IMR-90 (cell line): ENCODE measurements at regions not wholly inside any gene's neighbourhood (a gene's known extent, or its start where the extent isn't known, plus 50 kb on each side); places are given as distances from the start of the nearest gene placed in this dataset.

Source experiments
- ATAC-seq: fragments of 200-7000 bp; cut with Tn5 transposase; 2 replicates; pipeline ENCODE4 v1.9.1; 2020; ENCODE audit warnings: low read depth, mild to moderate bottlenecking, moderate library complexity
- BruUV-seq: library from RNA; stranded (reverse); fragments of 400-500 nt; replicated peaks from 2 replicates; lab custom pipeline; 2021; lab: Mats Ljungman, UMichigan
- CTCF ChIA-PET: fragments of 300-600 bp; formaldehyde crosslinking; extraction: SDS; loops from one replicate; lab custom pipeline; 2021; ENCODE audit warnings: antibody characterized with exemption; lab: Yijun Ruan, JAX
- POLR2A ChIA-PET: fragments of 300-600 bp; sonication (Branson Sonifier 250); formaldehyde crosslinking; loops from one replicate; lab custom pipeline; 2022; ENCODE audit warnings: antibody characterized with exemption; ENCODE audit not compliant: unreplicated experiment; lab: Charles Lee
- DNase-seq: peaks from one replicate; pipeline ENCODE4 v3.0.0; 2013
- H2AFZ ChIP-seq: replicated peaks from 2 replicates; pipeline ENCODE3; 2013; ENCODE audit warnings: low read length, mild to moderate bottlenecking; ENCODE audit not compliant: poor library complexity
- H2AK5ac ChIP-seq: 2 replicates; pipeline ENCODE4 v1.6.1; 2013; ENCODE audit warnings: low read depth, low read length, inconsistent platforms
- H2AK9ac ChIP-seq: replicated peaks from 2 replicates; pipeline ENCODE3; 2013; ENCODE audit warnings: mild to moderate bottlenecking, low read depth, low read length, moderate library complexity; ENCODE audit not compliant: poor library complexity
- H2BK120ac ChIP-seq: 2 replicates; pipeline ENCODE4 v1.6.1; 2013; ENCODE audit warnings: low read depth, low read length, inconsistent platforms
- H2BK15ac ChIP-seq: 3 replicates; pipeline ENCODE4 v1.6.1; 2013; ENCODE audit warnings: low read depth, low read length, inconsistent platforms
- H2BK20ac ChIP-seq: 2 replicates; pipeline ENCODE4 v1.6.1; 2013; ENCODE audit warnings: low read depth, mild to moderate bottlenecking, inconsistent platforms, low read length, moderate library complexity
- H2BK5ac ChIP-seq: 2 replicates; pipeline ENCODE4 v1.6.1; 2013; ENCODE audit warnings: mild to moderate bottlenecking, low read depth, low read length, inconsistent platforms; ENCODE audit not compliant: poor library complexity, severe bottlenecking
- H3K14ac ChIP-seq: replicated peaks from 2 replicates; pipeline ENCODE4 v1.6.1; 2013; ENCODE audit warnings: low read depth, low read length, inconsistent platforms
- H3K18ac ChIP-seq: 2 replicates; pipeline ENCODE4 v1.6.1; 2013; ENCODE audit warnings: low read depth, low read length, control low read depth
- H3K23ac ChIP-seq: 2 replicates; pipeline ENCODE4 v1.6.1; 2013; ENCODE audit warnings: low read depth, low read length, inconsistent platforms
- H3K27ac ChIP-seq: 2 replicates; pipeline ENCODE4 v1.5.1; 2013; ENCODE audit warnings: mild to moderate bottlenecking, control low read depth, low read length; ENCODE audit not compliant: insufficient read depth
- H3K27me3 ChIP-seq: 2 replicates; pipeline ENCODE4 v1.6.1; 2013; ENCODE audit warnings: low read length; ENCODE audit not compliant: control insufficient read depth, insufficient read depth
- H3K36me3 ChIP-seq: 2 replicates; pipeline ENCODE4 v1.6.1; 2013; ENCODE audit warnings: low read length, mixed read lengths; ENCODE audit not compliant: control insufficient read depth, insufficient read depth
- H3K4ac ChIP-seq: 2 replicates; pipeline ENCODE4 v1.6.1; 2013; ENCODE audit warnings: low read depth, low read length, inconsistent platforms
- H3K4me1 ChIP-seq: 2 replicates; pipeline ENCODE4 v1.6.1; 2013; ENCODE audit warnings: low read length, mixed read lengths; ENCODE audit not compliant: control insufficient read depth, insufficient read depth
- H3K4me2 ChIP-seq: 2 replicates; pipeline ENCODE4 v1.6.1; 2013; ENCODE audit warnings: low read depth, mild to moderate bottlenecking, control low read depth, low read length, moderate library complexity
- H3K4me3 ChIP-seq: 2 replicates; pipeline ENCODE4 v1.5.1; 2013; ENCODE audit warnings: low read depth, mild to moderate bottlenecking, control low read depth, low read length, moderate library complexity; ENCODE audit not compliant: insufficient read depth
- H3K56ac ChIP-seq: 2 replicates; pipeline ENCODE4 v1.6.1; 2013; ENCODE audit warnings: low read length, inconsistent platforms; ENCODE audit not compliant: insufficient read depth; ENCODE audit errors: extremely low read depth
- H3K79me1 ChIP-seq, 2 experiments: 2 replicates each; pipeline ENCODE4 v1.6.1; 2013; ENCODE audit warnings: low read length in 2 of 2, inconsistent platforms in 1 of 2, low read depth in 1 of 2
- H3K9ac ChIP-seq: 2 replicates; pipeline ENCODE4 v1.6.1; 2013; ENCODE audit warnings: low read depth, low read length, control low read depth
- H3K9me1 ChIP-seq: 2 replicates; pipeline ENCODE4 v1.6.1; 2013; ENCODE audit warnings: low read length, inconsistent platforms; ENCODE audit not compliant: insufficient read depth
- H3K9me3 ChIP-seq: 2 replicates; pipeline ENCODE4 v1.6.1; 2013; ENCODE audit warnings: low read length; ENCODE audit not compliant: control insufficient read depth, insufficient read depth
- H4K20me1 ChIP-seq: 2 replicates; pipeline ENCODE4 v1.6.1; 2013; ENCODE audit warnings: low read length, inconsistent platforms; ENCODE audit not compliant: insufficient read depth
- H4K5ac ChIP-seq: 2 replicates; pipeline ENCODE4 v1.6.1; 2013; ENCODE audit warnings: mild to moderate bottlenecking, low read depth, low read length, control low read depth
- H4K8ac ChIP-seq, 2 experiments: 2 replicates each; pipeline ENCODE4 v1.6.1; 2013; ENCODE audit warnings: low read depth in 2 of 2, low read length in 2 of 2, control low read depth in 1 of 2, inconsistent platforms in 1 of 2
- H4K91ac ChIP-seq: 2 replicates; pipeline ENCODE4 v1.6.1; 2013; ENCODE audit warnings: low read depth, low read length, inconsistent platforms; ENCODE audit not compliant: insufficient read depth
- BHLHE40 ChIP-seq: fragments of 150-350 bp; IDR thresholded peaks from 2 replicates; pipeline ENCODE4 v1.6.1; 2016; ENCODE audit warnings: mild to moderate bottlenecking, low read depth, low read length
- MAZ ChIP-seq: IDR thresholded peaks from 2 replicates; pipeline ENCODE4 v1.6.1; 2012; ENCODE audit warnings: low read depth, mild to moderate bottlenecking, low read length, improper control_type of control experiment, moderate library complexity, borderline replicate concordance
- NFE2L2 ChIP-seq: fragments of 150-350 bp; IDR thresholded peaks from 2 replicates; pipeline ENCODE4 v1.6.1; 2016; ENCODE audit warnings: low read depth, mild to moderate bottlenecking, low read length
- RAD21 ChIP-seq: IDR thresholded peaks from 2 replicates; pipeline ENCODE4 v1.6.1; 2012; ENCODE audit warnings: low read length, improper control_type of control experiment
- SMC3 ChIP-seq: fragments of 150-350 bp; IDR thresholded peaks from 2 replicates; pipeline ENCODE4 v1.6.1; 2016; ENCODE audit warnings: low read depth, mild to moderate bottlenecking, antibody characterized with exemption, low read length, moderate library complexity
- WGBS, 2 experiments: methylation state at CpG; one replicate each; pipeline versions ENCODE4 v1.1.5 to v1.1.7; 2013; ENCODE audit warnings: missing lambda C conversion rate in 2 of 2; ENCODE audit not compliant: insufficient read length in 1 of 2; ENCODE audit errors: extremely low coverage in 2 of 2; 5-methylcytosine and 5-hydroxymethylcytosine counted together
- dilution Hi-C: fragments of 300-500 bp; cut with HindIII; formaldehyde crosslinking; loops from one replicate; pipeline ENCODE4 v1.14.3; 2018; ENCODE audit warnings: low sequenced_read_pairs; ENCODE audit not compliant: unreplicated experiment
- in situ Hi-C: fragments of 300-500 bp; cut with MboI; formaldehyde crosslinking; loops from 3 replicates; pipeline ENCODE4 v1.14.3; 2019; ENCODE audit warnings: low sequenced_read_pairs, inconsistent platforms, mixed read lengths
- intact Hi-C: fragments of 100-400 bp; cut with micrococcal nuclease; formaldehyde crosslinking; loops from 2 replicates; pipeline ENCODE4 v1.10.0; 2022

DNA sequence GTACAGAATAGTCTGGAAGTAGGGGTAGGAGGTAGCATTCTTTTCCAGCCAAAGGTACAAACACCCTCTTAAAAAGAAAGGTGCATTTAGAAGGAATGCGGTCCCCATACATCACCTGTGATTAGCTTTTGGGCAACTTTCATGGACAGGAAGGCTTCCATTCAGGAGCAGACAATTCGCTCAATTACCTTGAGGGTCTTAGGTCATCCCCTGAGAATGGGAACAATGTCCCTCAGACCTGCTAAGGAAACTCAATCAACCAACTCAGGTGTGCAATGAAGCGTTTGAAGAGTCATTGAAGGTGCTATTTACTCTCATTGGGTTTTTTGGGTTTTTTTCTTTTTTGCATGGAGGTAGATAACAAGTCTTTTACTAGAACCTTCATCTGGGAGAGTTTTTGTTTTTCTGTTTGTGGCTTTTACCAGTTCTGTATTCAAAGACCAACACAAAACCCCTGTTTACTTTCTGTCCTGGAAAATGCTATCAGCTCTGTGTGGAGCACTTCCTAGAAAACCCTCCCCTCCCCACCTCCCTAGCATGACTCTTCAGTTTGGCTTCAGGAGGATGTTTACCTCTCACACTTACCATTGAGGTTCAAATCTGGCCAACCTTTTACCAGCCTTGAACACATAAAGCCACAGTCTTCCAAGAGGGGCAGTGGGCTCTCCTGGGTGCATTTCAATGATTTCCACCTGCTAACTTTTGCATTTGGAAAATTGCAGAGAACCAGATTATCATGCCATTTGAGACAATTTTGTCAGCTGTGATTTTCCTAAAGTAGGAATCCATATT lies 271.2 kb upstream of the PRDM1 start:
- Histone ChIP-seq H3K27me3 (no peaks in the 10 kb centered on the region), H3K4me1 (peaks cover 6% of the 10 kb centered on the region; the same call in 1 of the 2 replicates), H3K4ac (no peak overlapping the region), H4K5ac (no peak overlapping the region), H4K91ac (no peak overlapping the region), H3K9me1 (peaks cover 3% of the 10 kb centered on the region; the same call in 1 of the 2 replicates), H4K8ac (no peak overlapping the region), H3K14ac (no peak overlapping the region), H2BK5ac (no peak overlapping the region), H3K9me3 (no peaks in the 10 kb centered on the region), H3K79me1 (no peaks in the 10 kb centered on the region), H2AFZ (no peak overlapping the region), H3K27ac (no peak overlapping the region), H3K4me2 (no peak overlapping the region), H2BK120ac (no peak overlapping the region), H3K56ac (no peak overlapping the region), H3K36me3 (no peaks in the 10 kb centered on the region), H2BK20ac (no peak overlapping the region), H3K9ac (no peak overlapping the region), H3K23ac (no peak overlapping the region), H2AK9ac (no peak overlapping the region), H4K20me1 (no peaks in the 10 kb centered on the region), H3K4me3 (no peak overlapping the region), H2BK15ac (no peak overlapping the region), H2AK5ac (0 out of 2 replicates have a peak overlapping the region, but pooled peaks have one; percentile 13), H3K18ac (0 out of 2 replicates have a peak overlapping the region, but pooled peaks have one; percentile 31)
- dilution Hi-C loops (no loop called here), intact Hi-C loops (no loop called here), in situ Hi-C loops (no loop called here)
- DNase-seq (no peak), ATAC-seq (no peak)
- WGBS, 2 experiments = no CpG with 5 or more reads among the region's 3 CpGs
- CTCF ChIA-PET = no interaction called here
- POLR2A ChIA-PET = interaction anchor here (0.6 kb wide), 1 partner anchor 84 kb away, joined by 3 read pairs; no protein-coding TSS in a partner anchor
- TF ChIP-seq BHLHE40 = no peak
- TF ChIP-seq SMC3 = no peak
- TF ChIP-seq NFE2L2 = no peak
- no peak for TF ChIP-seq MAZ
- TF ChIP-seq RAD21 = no peak
- BruUV-seq = no TSS peak
